GM12865 (cell line): ENCODE measurements at regions not wholly inside any gene's neighbourhood (a gene's known extent, or its start where the extent isn't known, plus 50 kb on each side); places are given as distances from the start of the nearest gene placed in this dataset.

Source experiments
- DNase-seq: peaks from one replicate; pipeline ENCODE4 v3.0.0; 2010; ENCODE audit warnings: low read depth
- H3K4me3 ChIP-seq: 2 replicates; pipeline ENCODE4 v1.5.1; 2011; ENCODE audit warnings: mild to moderate bottlenecking, low read depth, low read length, control low read depth
- CTCF ChIP-seq: IDR thresholded peaks from 2 replicates; pipeline ENCODE4 v1.5.1; 2011; ENCODE audit warnings: low read length, control low read depth, low read depth, inconsistent platforms; ENCODE audit not compliant: insufficient read depth; ENCODE audit errors: missing control alignments

- no peak for TF ChIP-seq CTCF
- no peak for DNase-seq
- no peak overlapping the region for H3K4me3 ChIP-seq
Measured at GRCh38 chr5:130678637-130679036, 486.4 kb downstream of the HINT1 start.

GRCh38 chr5:130666462-130666861 lies 498.6 kb downstream of the HINT1 start:
- no peak for DNase-seq
- H3K4me3 ChIP-seq, result no peak overlapping the region
- TF ChIP-seq CTCF, result no peak

GRCh38 chr5:130652176-130652575 lies 512.9 kb downstream of the HINT1 start:
- no peak for DNase-seq
- no peak overlapping the region for H3K4me3 ChIP-seq
- TF ChIP-seq CTCF, result no peak

- H3K4me3 ChIP-seq, result no peak overlapping the region
- TF ChIP-seq CTCF, result no peak
- DNase-seq, result no peak
Measured at GRCh38 chr5:130651440-130651839, 513.6 kb downstream of the HINT1 start.

GRCh38 chr5:130643321-130643720 lies 521.7 kb downstream of the HINT1 start:
- no peak for TF ChIP-seq CTCF
- DNase-seq, result no peak
- H3K4me3 ChIP-seq, result no peak overlapping the region

GRCh38 chr5:130642461-130642860 lies 522.6 kb downstream of the HINT1 start:
- TF ChIP-seq CTCF, result no peak
- H3K4me3 ChIP-seq, result no peak overlapping the region
- DNase-seq, result no peak

- H3K4me3 ChIP-seq, result no peak overlapping the region
- no peak for DNase-seq
- no peak for TF ChIP-seq CTCF
Measured at GRCh38 chr5:130627145-130627544, 537.9 kb downstream of the HINT1 start.
